OCI-LY3 (cell line): ENCODE measurements at regions not wholly inside any gene's neighbourhood (a gene's known extent, or its start where the extent isn't known, plus 50 kb on each side); places are given as distances from the start of the nearest gene placed in this dataset.

Experiments
- H2AFZ ChIP-seq: fragments of 200-600, 300-600 bp; shearing (Covaris generic); 2 replicates; pipeline ENCODE4 v1.6.0; 2014; ENCODE audit warnings: antibody characterized with exemption, low read depth, low read length
- H3K27ac ChIP-seq: fragments of 200-600, 300-600 bp; sonication (generic); 2 replicates; pipeline ENCODE4 v1.5.1; 2014; ENCODE audit warnings: mild to moderate bottlenecking, low read length, moderate library complexity, mixed read lengths
- H3K27me3 ChIP-seq: fragments of 200-600, 300-600 bp; sonication (generic); 2 replicates; pipeline ENCODE4 v1.6.1; 2014; ENCODE audit warnings: low read depth, low read length, mixed read lengths
- H3K36me3 ChIP-seq: fragments of 200-600, 300-600 bp; sonication (generic); replicated peaks from 2 replicates; pipeline ENCODE3; 2014; ENCODE audit warnings: low read depth, low read length, mixed read lengths
- H3K4me1 ChIP-seq: fragments of 300-600, 200-600 bp; sonication (generic); 2 replicates; pipeline ENCODE4 v1.6.1; 2014; ENCODE audit warnings: low read length, mixed read lengths
- H3K4me2 ChIP-seq: fragments of 200-600, 300-600 bp; sonication (generic); 2 replicates; pipeline ENCODE4 v1.6.1; 2014; ENCODE audit warnings: low read length, mixed read lengths
- H3K4me3 ChIP-seq: fragments of 300-600, 200-600 bp; sonication (generic); 2 replicates; pipeline ENCODE4 v1.5.1; 2014; ENCODE audit warnings: antibody characterized with exemption, mild to moderate bottlenecking, low read length, moderate library complexity
- H3K79me2 ChIP-seq: fragments of 300-600, 200-600 bp; shearing (Covaris generic); 2 replicates; pipeline ENCODE4 v1.6.1; 2014; ENCODE audit warnings: mild to moderate bottlenecking, low read length, mixed read lengths
- H3K9ac ChIP-seq: fragments of 300-600, 200-600 bp; shearing (Covaris generic); 2 replicates; pipeline ENCODE4 v1.6.0; 2014; ENCODE audit warnings: mild to moderate bottlenecking, low read length, moderate library complexity
- H3K9me3 ChIP-seq: fragments of 200-600, 300-600 bp; shearing (Covaris generic); 2 replicates; pipeline ENCODE4 v1.6.1; 2014; ENCODE audit warnings: low read length, mixed read lengths; ENCODE audit not compliant: insufficient read depth
- H4K20me1 ChIP-seq: fragments of 200-600, 300-600 bp; sonication (generic); 2 replicates; pipeline ENCODE4 v1.6.1; 2016; ENCODE audit warnings: low read length, mixed read lengths; ENCODE audit not compliant: insufficient read depth
- EZH2phosphoT487 ChIP-seq: fragments of 200-600 bp; shearing (Covaris generic); IDR thresholded peaks from 2 replicates; pipeline ENCODE4 v1.6.1; 2018; ENCODE audit warnings: antibody characterized with exemption, mixed run types, low read depth
- TF ChIP-seq, protein P1 (sequence below): fragments of 200-600, 300-600 bp; sonication (generic); IDR thresholded peaks from 2 replicates; pipeline ENCODE4 v1.5.1; 2014; ENCODE audit warnings: antibody characterized with exemption, low read length, low read depth

DNA sequence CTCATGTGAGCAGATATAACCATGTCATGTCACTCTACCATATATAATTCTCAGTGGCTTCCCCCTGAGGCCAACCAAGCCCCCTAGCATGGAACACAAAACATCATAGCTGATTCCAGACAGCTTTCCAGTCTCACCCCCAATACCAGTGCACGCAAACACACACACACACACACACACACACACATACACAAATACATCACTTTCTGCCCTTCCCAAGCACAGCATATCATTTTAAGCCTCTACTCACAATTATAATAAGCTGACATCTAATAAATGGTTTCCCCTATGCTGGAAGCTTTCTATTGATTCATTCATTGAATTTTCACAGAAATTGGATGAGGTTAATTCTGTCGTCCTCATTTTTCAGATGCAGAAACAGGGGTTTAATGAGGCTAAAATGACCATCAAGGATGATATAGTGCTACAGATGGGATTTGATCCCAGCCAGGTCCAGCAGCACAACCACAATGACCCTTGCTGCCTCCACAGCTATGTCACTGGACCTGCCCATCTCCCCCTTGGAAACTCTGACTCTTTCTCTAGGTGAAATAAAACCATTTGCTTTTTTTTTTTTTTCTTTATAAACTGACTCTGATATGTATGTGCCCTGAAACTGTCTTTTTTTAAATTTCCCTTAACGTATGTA lies 131.1 kb downstream of the TMEM114 start:
- Histone ChIP-seq H3K79me2 (no peaks in the 10 kb centered on the region), H3K36me3 (no peaks in the 10 kb centered on the region), H3K9ac (no peak overlapping the region), H3K27me3 (no peaks in the 10 kb centered on the region), H4K20me1 (no peaks in the 10 kb centered on the region), H3K4me3 (no peak overlapping the region), H3K27ac (no peak overlapping the region), H3K4me2 (no peak overlapping the region), H3K4me1 (no peaks in the 10 kb centered on the region), H2AFZ (no peak overlapping the region), H3K9me3 (no peaks in the 10 kb centered on the region)
- TF ChIP-seq, protein P1, sequence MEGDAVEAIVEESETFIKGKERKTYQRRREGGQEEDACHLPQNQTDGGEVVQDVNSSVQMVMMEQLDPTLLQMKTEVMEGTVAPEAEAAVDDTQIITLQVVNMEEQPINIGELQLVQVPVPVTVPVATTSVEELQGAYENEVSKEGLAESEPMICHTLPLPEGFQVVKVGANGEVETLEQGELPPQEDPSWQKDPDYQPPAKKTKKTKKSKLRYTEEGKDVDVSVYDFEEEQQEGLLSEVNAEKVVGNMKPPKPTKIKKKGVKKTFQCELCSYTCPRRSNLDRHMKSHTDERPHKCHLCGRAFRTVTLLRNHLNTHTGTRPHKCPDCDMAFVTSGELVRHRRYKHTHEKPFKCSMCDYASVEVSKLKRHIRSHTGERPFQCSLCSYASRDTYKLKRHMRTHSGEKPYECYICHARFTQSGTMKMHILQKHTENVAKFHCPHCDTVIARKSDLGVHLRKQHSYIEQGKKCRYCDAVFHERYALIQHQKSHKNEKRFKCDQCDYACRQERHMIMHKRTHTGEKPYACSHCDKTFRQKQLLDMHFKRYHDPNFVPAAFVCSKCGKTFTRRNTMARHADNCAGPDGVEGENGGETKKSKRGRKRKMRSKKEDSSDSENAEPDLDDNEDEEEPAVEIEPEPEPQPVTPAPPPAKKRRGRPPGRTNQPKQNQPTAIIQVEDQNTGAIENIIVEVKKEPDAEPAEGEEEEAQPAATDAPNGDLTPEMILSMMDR, result no peak
- TF ChIP-seq EZH2phosphoT487, result no peak

DNA sequence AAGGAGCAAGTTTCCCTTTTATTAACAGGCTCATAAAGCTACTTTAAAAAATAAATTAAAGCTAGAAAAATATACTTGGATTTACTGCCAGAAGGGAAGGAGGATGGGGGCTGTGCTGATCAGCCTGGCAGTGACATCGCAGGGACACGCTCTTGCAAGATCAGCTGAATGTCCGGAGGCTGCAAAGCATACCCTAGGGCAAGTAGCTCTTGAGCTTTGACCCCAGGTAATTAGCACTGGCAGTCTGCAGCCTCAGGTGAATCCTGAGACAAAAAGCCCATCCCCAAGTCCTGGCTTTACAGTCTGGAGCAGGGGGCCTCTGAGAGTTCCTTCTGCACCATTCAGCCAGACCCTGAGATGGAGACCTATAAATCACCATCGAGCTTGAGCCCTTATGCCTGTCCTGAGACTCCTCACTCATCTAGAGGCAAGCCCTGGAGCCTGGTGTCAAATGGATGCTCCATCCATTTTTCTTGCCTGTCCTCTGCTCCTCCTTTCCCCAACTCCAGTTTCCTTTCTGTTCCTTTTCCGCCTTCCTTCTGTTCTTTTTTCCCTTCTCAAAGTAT lies 131.7 kb downstream of the TMEM114 start:
- Histone ChIP-seq H3K4me1 (no peaks in the 10 kb centered on the region), H3K4me3 (no peak overlapping the region), H3K79me2 (no peaks in the 10 kb centered on the region), H3K4me2 (no peak overlapping the region), H3K9ac (no peak overlapping the region), H3K27me3 (no peaks in the 10 kb centered on the region), H3K27ac (no peak overlapping the region), H2AFZ (no peak overlapping the region), H3K36me3 (no peaks in the 10 kb centered on the region), H3K9me3 (no peaks in the 10 kb centered on the region), H4K20me1 (no peaks in the 10 kb centered on the region)
- TF ChIP-seq EZH2phosphoT487, result no peak
- TF ChIP-seq, protein P1, result no peak

DNA sequence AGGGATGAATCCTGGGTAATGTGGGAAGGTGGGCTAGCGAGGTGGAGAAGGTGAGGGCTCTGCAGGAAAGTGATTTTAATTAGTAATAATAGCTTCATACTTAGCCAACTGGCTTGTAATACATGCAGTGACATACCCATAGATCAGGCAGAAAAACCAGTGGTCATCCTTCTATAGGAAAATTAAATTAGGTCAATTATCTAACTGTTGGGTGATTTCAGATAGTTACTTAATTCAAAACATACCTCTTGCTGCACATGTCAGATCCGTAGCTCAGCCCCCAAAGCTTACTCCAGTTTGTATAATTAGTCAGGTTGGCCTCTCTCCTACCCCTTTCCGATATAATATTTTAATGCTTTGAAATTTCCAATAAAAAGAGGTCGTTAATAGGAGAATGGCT lies 137.0 kb downstream of the TMEM114 start:
- no peak for TF ChIP-seq EZH2phosphoT487
- TF ChIP-seq, protein P1, result no peak
- Histone ChIP-seq H3K36me3 (no peaks in the 10 kb centered on the region), H3K9ac (no peak overlapping the region), H3K4me3 (no peak overlapping the region), H3K27me3 (peaks cover 3% of the 10 kb centered on the region; the same call in 1 of the 2 replicates), H4K20me1 (no peaks in the 10 kb centered on the region), H3K4me1 (no peaks in the 10 kb centered on the region), H3K27ac (no peak overlapping the region), H3K79me2 (no peaks in the 10 kb centered on the region), H2AFZ (no peak overlapping the region), H3K4me2 (no peak overlapping the region), H3K9me3 (no peaks in the 10 kb centered on the region)

DNA sequence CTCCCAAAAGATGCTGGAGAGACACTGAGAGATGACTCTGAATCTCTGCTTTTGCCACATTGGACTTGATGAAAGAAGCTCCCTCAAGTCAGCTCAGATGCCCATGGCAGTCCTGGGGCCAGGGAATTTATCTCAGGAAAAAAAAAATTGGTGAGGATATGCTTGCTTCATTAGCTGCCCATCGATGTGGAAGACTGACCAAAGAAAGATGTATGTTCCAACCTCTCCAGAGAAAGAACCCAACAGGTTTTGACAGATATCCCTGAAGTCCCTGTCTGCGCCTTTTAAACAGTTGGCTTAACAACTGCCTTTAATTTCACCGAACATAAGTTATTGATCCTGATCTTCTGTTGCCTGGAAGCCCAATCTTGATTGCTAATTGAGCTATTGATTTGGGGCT lies 137.4 kb downstream of the TMEM114 start:
- no peak overlapping the region for H3K4me3 ChIP-seq
- H3K79me2 ChIP-seq, result no peaks in the 10 kb centered on the region
- no peaks in the 10 kb centered on the region for H3K4me1 ChIP-seq
- H3K36me3 ChIP-seq, result no peaks in the 10 kb centered on the region
- no peak overlapping the region for H3K27ac ChIP-seq
- H4K20me1 ChIP-seq, result no peaks in the 10 kb centered on the region
- TF ChIP-seq, protein P1, result no peak
- no peak for TF ChIP-seq EZH2phosphoT487
- no peak overlapping the region for H2AFZ ChIP-seq
- H3K27me3 ChIP-seq, result peaks cover 3% of the 10 kb centered on the region; the same call in 1 of the 2 replicates
- no peaks in the 10 kb centered on the region for H3K9me3 ChIP-seq
- no peak overlapping the region for H3K9ac ChIP-seq
- no peak overlapping the region for H3K4me2 ChIP-seq
